CD4-positive, alpha-beta T cell (primary cell): ENCODE measurements at regions not wholly inside any gene's neighbourhood (a gene's known extent, or its start where the extent isn't known, plus 50 kb on each side); places are given as distances from the start of the nearest gene placed in this dataset.

Experiments
- ATAC-seq: fragments of 200-7000 bp; cut with Tn5 transposase; one replicate; pipeline ENCODE4 v1.10.0; 2022; ENCODE audit warnings: mild to moderate bottlenecking; ENCODE audit not compliant: poor library complexity
- CTCF ChIA-PET: fragments of 350-600 bp; sonication (Branson Sonifier 250); formaldehyde crosslinking; loops from one replicate; lab custom pipeline; 2021; ENCODE audit warnings: antibody characterized with exemption, inconsistent platforms; lab: Charles Lee
- POLR2A ChIA-PET: fragments of 350-600 bp; sonication (Branson Sonifier 250); formaldehyde crosslinking; loops from one replicate; lab custom pipeline; 2021; ENCODE audit warnings: antibody characterized with exemption, inconsistent platforms; lab: Charles Lee
- DNase-seq, 14 experiments: peaks; one replicate each; pipeline ENCODE4 v3.0.0-alpha.2; 2013 to 2020; ENCODE audit warnings: mixed read lengths in 2 of 14
- H3K27ac ChIP-seq, 2 donors: one replicate each; pipeline versions ENCODE4 v1.5.1 to v1.7.0; 2013; ENCODE audit warnings: low read length in 2 of 2, low read depth in 1 of 2, mild to moderate bottlenecking in 1 of 2
- H3K27me3 ChIP-seq, 2 experiments: 1 replicate in 1 of 2; 2 replicates in 1 of 2; pipeline versions ENCODE4 v1.6.1 to v1.7.0; 2013; ENCODE audit warnings: low read length in 2 of 2, control low read depth in 1 of 2, mild to moderate bottlenecking in 1 of 2, moderate library complexity in 1 of 2; ENCODE audit not compliant: insufficient read depth in 2 of 2, control insufficient read depth in 1 of 2
- H3K36me3 ChIP-seq: one replicate; pipeline ENCODE4 v1.6.1; 2013; ENCODE audit warnings: low read length, control low read depth; ENCODE audit not compliant: insufficient read depth
- H3K4me1 ChIP-seq: one replicate; pipeline ENCODE4 v1.6.1; 2013; ENCODE audit warnings: low read length, control low read depth; ENCODE audit not compliant: insufficient read depth
- H3K4me3 ChIP-seq: one replicate; pipeline ENCODE4 v1.5.1; 2013; ENCODE audit warnings: mild to moderate bottlenecking, low read length, moderate library complexity
- H3K9me3 ChIP-seq, 2 experiments: 1 replicate in 1 of 2; 2 replicates in 1 of 2; pipeline versions ENCODE4 v1.6.1 to v1.7.0; 2013; ENCODE audit warnings: low read length in 2 of 2, mild to moderate bottlenecking in 2 of 2, control low read depth in 1 of 2, moderate library complexity in 1 of 2; ENCODE audit not compliant: control insufficient read depth in 1 of 2, insufficient read depth in 1 of 2
- H3K27ac Mint-ChIP-seq: one replicate; pipeline ENCODE4 v1.8.0; 2020; ENCODE audit warnings: mixed read lengths
- H3K27me3 Mint-ChIP-seq: one replicate; pipeline ENCODE4 v1.8.0; 2021; ENCODE audit warnings: mixed read lengths
- H3K36me3 Mint-ChIP-seq: one replicate; pipeline ENCODE4 v1.8.0; 2021; ENCODE audit warnings: low read depth, mixed read lengths
- H3K4me1 Mint-ChIP-seq: one replicate; pipeline ENCODE4 v1.8.0; 2021; ENCODE audit warnings: low read depth, mixed read lengths
- H3K4me3 Mint-ChIP-seq: one replicate; pipeline ENCODE4 v1.8.0; 2020; ENCODE audit warnings: mild to moderate bottlenecking, mixed read lengths
- H3K9me3 Mint-ChIP-seq: one replicate; pipeline ENCODE4 v1.8.0; 2020; ENCODE audit warnings: mixed read lengths
- CTCF ChIP-seq: fragments of 200-600 bp; IDR thresholded peaks from one replicate; pipeline ENCODE4 v1.8.0; 2022; ENCODE audit warnings: antibody characterized with exemption, mild to moderate bottlenecking
- intact Hi-C, 2 experiments: fragments of 100-400 bp; cut with DNase I in 1 of 2; cut with micrococcal nuclease in 1 of 2; formaldehyde crosslinking; loops; one replicate each; pipeline versions ENCODE4 v1.15.1 to v1.9.0; 2023 to 2025; cut with DNase I, micrococcal nuclease

GRCh38 chr2:121041516-121041915 lies 243.5 kb downstream of the TFCP2L1 start:
- DNase-seq (no peak), ATAC-seq (no peak)
- no peaks in the 10 kb centered on the region for H3K36me3 ChIP-seq
- Mint-ChIP-seq H3K27me3 (peaks cover 8% of the 10 kb centered on the region), H3K4me3 (no peak overlapping the region), H3K27ac (no peak overlapping the region), H3K36me3 (no peaks in the 10 kb centered on the region), H3K9me3 (no peaks in the 10 kb centered on the region), H3K4me1 (no peaks in the 10 kb centered on the region)
- H3K4me3 ChIP-seq: no peak overlapping the region
- no peaks in the 10 kb centered on the region for H3K4me1 ChIP-seq
- intact Hi-C loops: no loop called here
- H3K9me3 ChIP-seq: peaks cover 0 to 14% of the 10 kb centered on the region in 2 experiments
- ChIA-PET CTCF (no interaction called here), POLR2A (no interaction called here)
- peaks cover 0 to 5% of the 10 kb centered on the region in 2 experiments for H3K27me3 ChIP-seq
- H3K27ac ChIP-seq: no peak overlapping the region
- TF ChIP-seq CTCF: no peak

GRCh38 chr2:121043061-121043826 lies 241.8 kb downstream of the TFCP2L1 start:
- Histone ChIP-seq H3K36me3 (no peaks in the 10 kb centered on the region), H3K27ac (no peak overlapping the region), H3K4me1 (no peaks in the 10 kb centered on the region), H3K27me3 (no peaks in the 10 kb centered on the region), H3K9me3 (peaks cover 0 to 17% of the 10 kb centered on the region in 2 experiments), H3K4me3 (no peak overlapping the region)
- no peaks in the 10 kb centered on the region for H3K36me3 Mint-ChIP-seq
- H3K4me1 Mint-ChIP-seq: no peaks in the 10 kb centered on the region
- ChIA-PET POLR2A (no interaction called here), CTCF (no interaction called here)
- no peak for TF ChIP-seq CTCF
- no peaks in the 10 kb centered on the region for H3K27me3 Mint-ChIP-seq
- no peak overlapping the region for H3K27ac Mint-ChIP-seq
- DNase-seq: no peak
- ATAC-seq: no peak
- H3K4me3 Mint-ChIP-seq: no peak overlapping the region
- H3K9me3 Mint-ChIP-seq: no peaks in the 10 kb centered on the region
- intact Hi-C loops: no loop called here

- Mint-ChIP-seq H3K27me3 (no peaks in the 10 kb centered on the region), H3K36me3 (no peaks in the 10 kb centered on the region), H3K27ac (no peak overlapping the region), H3K9me3 (no peaks in the 10 kb centered on the region), H3K4me3 (no peak overlapping the region), H3K4me1 (no peaks in the 10 kb centered on the region)
- no peak overlapping the region for H3K27ac ChIP-seq
- no peaks in the 10 kb centered on the region for H3K27me3 ChIP-seq
- intact Hi-C loops: no loop called here
- H3K4me1 ChIP-seq: no peaks in the 10 kb centered on the region
- TF ChIP-seq CTCF: no peak
- ATAC-seq (no peak), DNase-seq (no peak)
- ChIA-PET CTCF (no interaction called here), POLR2A (no interaction called here)
- H3K36me3 ChIP-seq: no peaks in the 10 kb centered on the region
- no peak overlapping the region for H3K4me3 ChIP-seq
- peaks cover 0 to 16% of the 10 kb centered on the region in 2 experiments for H3K9me3 ChIP-seq
Measured at GRCh38 chr2:121043827-121044222, 241.2 kb downstream of the TFCP2L1 start.
